ENCODE measurements at regions not wholly inside any gene's neighbourhood (a gene's known extent, or its start where the extent isn't known, plus 50 kb on each side); places are given as distances from the start of the nearest gene placed in this dataset.

DNA sequence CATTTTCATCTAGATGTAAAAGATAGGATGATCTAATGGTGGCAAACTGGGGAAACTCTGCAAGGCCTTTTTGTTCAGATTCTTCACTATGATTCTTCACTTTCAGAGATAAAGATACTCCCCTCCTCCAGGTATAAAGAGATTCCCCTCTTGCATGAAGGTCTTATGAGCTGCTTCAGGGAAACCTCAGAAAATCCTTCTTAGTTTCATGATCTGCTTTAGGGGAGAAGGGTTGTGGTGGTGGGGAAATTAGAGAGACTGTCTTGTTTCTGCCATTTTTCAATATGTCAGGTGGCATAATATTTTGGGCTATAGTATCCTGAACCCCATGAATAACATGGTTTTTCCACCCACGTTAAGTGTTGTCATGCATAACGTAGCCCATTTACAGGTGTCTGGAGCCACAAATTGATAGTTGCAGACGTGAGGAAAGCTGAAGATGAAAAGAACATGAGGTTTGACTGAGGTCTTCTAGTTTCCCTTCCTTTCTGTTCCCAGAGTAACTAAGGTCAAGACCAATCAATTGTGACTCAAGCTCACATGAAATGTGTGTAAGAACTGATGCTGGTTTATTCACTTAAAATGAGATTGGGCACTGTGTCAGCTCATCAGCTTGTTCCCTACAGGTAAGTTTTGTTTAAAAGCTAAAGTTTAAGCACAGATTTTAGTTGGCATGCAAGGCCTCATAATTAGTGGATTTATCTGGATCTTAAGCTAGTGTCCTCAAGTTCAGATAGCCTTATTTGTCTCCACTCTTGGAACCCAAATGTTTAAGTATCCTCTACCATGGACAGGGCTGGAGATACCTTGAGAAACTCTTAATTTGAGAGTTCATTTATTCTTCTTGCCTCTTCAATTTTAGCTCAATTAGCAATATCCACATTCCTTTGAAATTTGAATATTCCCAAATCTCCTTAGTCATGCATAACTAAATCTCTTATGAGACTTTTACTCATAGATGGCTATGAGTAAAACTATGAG is 304.5 kb upstream of the FANCL start:
- intact Hi-C loops (cut with micrococcal nuclease), result no loop called here

DNA sequence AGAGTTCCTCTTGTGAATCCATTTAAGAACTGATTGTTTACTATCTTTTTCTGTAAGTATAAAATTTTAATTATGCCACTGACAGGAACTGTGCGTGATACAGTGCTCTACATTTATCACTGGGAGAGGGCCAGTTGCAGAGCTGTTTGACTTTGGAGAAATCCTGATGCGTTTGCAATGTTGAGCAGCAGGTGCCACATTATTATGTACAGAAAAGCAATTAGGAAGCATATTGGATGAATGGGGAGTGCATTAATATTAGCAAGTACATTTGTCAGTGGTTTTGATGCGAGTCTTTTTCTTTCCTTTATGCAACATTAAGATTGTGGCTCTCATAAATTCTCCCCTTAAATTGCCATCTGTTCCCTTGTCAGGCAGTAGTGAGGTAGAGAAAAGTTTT is 302.3 kb upstream of the FANCL start:
- intact Hi-C loops (cut with micrococcal nuclease), result no loop called here

DNA sequence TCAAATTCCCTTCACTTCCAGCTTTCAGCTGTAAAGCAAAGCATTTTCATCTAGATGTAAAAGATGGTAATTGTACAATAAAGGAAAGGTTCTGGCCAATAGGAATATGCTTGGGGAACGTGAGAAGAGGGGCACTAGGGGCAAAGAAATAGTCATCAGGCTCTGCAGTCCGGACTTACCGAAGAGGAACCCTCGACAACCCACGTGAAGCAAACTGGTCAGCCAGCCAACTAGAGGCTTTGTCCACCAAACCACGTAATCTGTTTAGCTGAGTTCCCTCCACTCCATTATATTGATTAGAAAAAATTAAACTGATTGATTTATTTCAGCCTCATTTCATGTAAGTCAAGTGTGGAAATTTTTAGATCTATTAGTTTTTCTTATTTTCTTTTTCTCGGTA is 300.4 kb upstream of the FANCL start:
- intact Hi-C loops (cut with micrococcal nuclease), result no loop called here

DNA sequence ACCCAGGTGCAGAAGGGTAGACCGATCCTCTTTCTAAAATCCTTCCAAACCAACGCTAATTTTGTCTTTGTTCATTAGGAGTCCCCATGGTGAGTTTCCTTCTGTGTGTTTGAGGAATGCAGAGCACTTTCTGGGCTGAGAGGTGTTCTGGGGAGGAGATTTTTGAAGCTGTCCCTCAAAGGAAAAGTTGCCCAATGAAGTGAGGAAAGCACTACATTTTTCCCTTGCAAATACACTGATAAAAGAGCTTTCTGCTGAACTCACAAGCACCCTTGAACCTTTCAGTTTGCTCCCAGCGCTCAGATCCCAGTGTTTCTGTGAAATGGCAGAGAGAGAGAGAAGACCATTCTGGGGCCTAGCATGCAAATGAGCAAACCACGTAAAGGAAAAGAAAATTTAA is 299.6 kb upstream of the FANCL start:
- intact Hi-C loops (cut with micrococcal nuclease), result no loop called here

DNA sequence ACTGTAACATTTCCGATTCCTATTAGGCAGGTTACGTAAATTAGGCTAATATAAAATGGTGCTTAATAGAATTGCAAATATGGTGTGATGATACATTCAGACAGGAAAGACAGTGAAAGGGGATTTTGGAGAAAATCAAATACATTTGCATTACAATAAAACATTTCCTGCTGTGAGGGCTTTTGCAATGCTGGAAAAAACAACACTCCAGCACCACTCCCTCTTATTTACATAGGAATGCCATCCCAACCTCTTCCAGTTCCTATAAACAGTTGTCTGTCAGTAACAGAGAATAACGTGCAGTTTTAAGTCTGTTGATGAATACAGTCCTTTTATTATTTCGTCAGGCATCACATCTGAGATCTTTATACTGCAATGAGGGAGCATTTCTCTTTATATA is 298.8 kb upstream of the FANCL start:
- intact Hi-C loops (cut with micrococcal nuclease), result no loop called here

DNA sequence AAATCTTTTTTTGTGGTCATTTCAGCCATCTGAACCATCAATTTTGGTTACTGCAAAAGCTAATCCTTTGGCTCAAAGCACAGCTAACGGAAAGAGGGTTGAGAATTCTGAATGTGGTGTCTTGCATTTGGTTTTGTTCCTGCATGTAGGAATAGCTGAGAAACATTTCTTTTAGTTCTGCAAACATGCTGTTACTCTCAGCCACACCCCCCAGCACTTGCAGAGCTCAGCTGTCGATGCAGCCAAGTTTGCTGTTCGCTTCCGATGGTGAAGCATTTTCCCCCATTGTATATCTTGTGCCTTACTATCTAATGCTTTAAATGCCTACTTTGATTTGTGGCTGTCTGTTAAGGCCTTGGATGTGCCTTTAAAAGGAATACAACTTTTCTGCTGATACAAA is 294.9 kb upstream of the FANCL start:
- intact Hi-C loops (cut with micrococcal nuclease), result no loop called here

DNA sequence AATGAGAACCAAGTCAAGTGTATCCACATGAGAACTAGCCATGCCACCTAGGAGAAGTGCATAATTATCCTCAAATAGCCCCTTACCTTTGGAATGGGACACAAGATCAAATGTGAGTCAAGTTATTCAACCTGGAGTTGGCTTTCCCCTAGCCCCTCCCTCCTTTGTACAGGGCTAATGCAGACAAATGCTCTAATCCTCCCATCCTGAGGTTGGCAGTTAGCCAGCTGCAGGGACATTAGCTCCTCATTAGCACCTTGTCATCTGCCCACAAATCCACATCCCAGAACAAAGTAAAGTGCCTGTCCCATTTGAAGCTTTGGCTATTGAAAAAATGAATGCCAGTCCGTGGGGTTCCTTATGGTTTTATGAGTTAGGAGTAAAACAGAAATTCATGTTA is 294.1 kb upstream of the FANCL start:
- intact Hi-C loops (cut with micrococcal nuclease), result no loop called here

DNA sequence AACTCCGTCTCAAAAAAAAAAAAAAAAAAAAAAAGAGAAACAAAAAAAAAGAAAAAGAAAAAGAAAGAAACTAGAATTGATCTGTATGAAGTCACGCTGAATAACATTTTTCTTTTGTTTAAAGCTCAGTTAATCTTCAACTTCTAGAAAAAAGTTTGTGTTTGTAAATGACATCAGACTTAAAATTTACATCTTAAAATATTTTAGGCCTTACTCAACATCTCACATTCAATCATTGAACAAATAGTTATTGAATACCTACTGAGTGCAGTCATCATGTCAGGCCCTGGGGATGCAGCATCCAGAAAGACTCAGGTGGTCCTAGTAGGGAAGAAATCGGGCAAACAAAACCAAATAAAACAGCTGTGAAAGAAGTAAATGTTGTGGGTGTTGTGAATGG is 292.3 kb upstream of the FANCL start:
- intact Hi-C loops (cut with micrococcal nuclease), result no loop called here

DNA sequence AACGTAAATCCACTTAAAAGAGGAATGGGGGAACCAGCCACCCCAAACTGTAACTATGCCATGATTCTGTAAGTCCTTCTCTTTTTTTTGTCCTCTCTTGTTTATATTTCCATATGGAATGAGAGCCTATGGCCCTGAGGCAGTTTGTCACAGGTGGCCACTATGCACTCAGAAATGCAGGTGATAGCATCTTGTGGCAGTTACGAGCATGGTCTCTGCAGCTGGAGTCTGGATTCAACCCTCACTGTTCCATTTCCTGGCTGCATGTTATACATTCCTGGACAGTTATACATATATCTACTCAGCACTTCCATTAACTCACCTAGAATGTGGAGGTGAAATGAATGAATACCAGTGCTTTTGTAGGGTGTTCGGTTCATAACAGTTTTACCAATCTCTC is 291.5 kb upstream of the FANCL start:
- intact Hi-C loops (cut with micrococcal nuclease), result no loop called here

DNA sequence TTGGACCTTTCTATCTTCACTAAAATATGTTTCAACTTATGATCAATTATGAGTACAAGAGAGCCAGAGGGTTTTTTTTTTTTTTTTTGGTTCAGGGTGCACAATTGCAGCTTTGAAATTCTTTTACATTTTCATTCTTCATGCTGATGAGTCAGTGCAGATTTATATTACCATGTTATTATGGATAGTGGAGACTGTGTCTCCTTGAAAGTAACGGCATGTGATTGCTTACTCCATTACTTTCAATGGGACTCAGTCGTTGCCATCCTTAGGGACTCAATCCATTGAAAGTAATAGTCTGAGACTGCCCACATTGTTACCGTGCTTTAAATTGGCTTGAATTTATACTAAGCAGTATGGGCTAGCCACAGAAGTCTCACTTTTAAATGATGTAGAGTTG is 286.5 kb upstream of the FANCL start:
- intact Hi-C loops (cut with micrococcal nuclease), result no loop called here

DNA sequence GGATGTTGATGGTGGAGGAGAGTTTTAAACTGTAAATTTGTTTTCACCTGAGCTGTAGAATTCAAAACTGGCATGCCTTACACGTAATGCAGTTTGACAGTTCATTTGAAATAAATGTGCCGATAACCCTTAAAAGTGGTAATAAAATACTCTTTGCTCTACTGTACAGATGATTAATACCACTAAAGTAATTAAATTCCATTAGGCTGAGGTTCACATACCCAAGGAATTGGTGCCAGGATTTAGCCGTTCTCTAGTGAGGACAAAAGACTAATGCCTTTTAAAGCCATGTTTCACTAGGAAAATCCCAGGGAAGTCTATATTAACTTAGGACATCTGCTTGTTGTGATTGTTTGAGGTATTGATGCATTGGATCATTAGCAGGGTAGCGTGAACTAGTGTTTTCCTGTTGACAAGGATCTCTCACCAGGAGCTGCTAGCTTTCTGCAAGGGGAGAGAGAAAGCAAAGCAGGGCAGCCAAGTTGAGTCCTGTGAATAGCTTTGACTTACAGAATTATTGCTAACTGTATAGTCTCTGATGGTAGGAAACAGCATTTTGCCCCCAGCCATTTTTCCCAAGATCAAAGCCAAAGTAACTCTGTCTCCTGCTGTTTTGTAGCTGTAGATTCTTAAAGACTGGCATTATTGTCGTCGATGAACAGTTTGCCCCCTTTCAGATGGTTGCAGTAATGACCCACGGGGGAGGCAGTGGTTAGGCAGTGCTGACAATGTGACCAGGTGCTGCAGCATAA is 280.9 kb upstream of the FANCL start:
- intact Hi-C loops (cut with micrococcal nuclease), result no loop called here

DNA sequence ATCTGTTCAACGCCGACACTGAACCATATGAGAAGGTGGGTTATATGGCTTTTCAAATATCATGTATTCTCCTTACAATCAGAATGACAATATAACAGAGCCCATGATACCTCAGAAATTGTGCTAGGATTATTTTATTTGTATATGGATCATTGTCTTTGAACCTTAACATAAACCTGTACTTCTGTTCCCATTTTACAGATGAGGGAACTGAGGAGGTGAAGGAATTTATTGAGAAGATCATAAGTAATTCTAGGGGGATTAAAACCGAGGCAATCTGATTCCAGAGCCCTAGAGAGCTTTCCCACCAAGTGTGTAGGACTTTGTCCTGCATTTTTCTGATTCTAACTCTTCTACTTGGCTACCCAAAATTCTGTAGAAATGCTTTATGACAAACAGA is 279.8 kb upstream of the FANCL start:
- intact Hi-C loops (cut with micrococcal nuclease), result no loop called here

DNA sequence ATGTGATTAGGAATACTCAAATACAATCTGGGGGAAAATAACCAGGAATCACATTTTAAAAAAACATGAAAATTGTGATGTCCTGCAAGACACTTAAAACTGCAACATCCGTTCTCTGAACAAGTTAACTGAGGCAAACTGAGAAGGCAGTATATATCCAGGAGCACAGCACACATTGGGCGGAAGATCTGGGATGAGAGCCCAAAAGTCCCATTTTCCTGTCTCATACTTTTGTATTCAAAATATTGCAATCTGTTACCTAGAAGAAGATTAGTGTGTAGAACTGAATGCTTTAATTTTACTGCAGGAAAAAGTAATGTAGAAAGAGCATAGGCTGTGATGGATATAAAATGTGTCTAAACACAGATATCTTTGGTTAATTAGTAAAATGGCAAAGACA is 276.8 kb upstream of the FANCL start:
- intact Hi-C loops (cut with micrococcal nuclease), result no loop called here

DNA sequence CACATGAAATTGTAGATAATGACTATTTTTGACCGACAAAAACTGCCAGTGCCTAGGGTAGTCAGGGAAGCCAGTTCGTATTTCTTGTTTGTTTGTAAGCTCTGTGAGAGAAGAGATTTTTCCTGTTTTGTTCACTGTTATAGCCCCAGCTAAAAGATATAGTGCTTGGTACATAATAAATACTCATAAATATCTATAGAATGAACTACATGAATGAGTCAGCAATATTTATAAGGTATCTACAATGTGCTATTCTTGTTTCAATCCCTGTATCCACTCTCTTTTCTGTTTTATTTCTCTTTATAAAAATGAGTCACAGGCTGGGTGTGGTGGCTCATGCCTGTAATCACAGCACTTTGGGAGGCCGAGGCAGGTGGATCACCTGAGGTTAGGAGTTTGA is 275.6 kb upstream of the FANCL start:
- intact Hi-C loops (cut with micrococcal nuclease), result no loop called here

DNA sequence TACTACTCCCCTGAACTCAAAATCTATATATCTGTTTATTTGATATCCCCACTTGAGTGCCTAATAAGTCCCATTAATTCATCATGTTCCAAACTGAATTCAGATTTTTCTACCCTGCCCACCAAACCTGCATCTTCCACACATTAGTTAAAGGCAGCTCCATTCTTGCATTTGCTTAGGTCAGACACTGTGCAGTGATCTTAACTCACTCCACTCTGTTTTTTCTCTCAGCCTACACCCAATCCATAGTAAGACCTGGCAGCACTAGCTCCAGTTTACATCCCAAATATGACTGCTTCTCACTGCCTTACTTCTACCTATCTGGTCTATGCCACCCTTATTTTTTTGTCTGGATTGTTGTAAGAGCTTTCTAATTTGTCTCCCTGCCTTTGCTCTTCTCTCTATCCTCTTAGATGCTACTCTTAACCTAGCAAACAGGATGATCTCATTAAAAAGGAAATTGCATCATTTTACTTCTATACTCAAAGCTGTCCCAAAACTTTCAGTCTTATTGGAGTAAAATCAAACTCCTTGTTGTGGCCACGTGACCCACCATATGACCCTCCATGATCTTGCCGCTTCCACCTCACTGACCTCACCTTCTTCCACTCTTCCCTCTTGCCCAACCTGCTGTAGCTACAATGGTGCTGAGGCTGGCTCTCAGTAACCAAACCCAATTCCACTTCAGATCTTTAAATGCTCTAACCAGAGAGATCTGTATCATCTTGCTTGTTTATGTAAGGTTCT is 274.9 kb upstream of the FANCL start:
- intact Hi-C loops (cut with micrococcal nuclease), result no loop called here

DNA sequence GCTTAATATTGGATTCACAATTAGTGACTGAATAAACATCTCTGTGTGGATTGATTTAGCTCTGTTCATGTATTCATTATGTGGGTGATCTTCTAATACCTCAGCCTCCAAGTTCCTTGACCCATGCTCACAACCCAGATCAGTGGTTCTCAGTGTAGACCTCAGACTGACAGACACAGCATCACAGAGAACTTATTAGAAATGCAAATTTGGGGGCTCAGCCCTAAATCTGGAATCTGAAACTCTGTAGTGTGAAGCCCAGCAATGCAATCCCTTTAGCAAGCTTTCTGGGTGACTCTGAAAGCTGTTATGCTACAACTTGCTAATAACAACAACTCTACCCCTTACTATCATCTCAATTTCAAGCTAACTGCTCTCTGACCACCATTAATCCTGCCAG is 273.1 kb upstream of the FANCL start:
- intact Hi-C loops (cut with micrococcal nuclease), result no loop called here

DNA sequence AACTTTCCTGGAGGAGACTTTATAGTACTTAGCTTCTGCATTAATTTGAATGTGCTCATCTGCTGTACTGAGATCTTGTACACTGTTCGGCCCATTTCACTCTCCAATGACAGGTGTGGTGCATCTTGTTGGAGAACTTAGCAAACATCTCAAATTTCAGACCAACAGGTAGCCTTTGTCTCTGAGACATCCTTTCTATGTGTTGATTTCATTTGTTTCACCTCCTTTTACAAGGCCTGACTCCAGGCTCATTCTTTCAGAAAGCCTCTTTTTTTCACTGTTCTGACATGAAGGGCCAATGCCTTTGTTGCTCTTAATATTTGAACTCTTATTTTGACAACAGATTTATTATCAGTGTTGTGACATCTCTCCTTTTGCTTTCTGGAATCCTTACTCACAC is 271.8 kb upstream of the FANCL start:
- intact Hi-C loops (cut with micrococcal nuclease), result no loop called here

DNA sequence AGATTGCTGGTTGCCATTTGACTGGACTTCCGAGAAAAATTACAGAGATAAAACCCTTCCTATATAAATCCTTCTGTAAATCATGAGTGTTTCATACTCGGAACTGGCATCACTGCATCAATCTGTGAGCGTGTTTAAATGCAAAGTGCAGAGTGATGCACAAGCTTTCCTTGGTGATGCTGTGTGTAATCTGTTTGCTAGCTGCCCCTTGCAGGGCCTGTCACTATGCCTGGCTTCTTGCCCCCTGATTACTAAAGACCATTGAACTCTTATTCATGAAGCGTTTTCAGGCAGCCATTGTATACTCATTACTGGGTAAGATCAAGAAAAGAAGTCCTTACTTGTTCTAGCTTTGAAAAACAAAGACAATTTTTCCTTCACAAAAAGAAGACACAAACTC is 266.9 kb upstream of the FANCL start:
- intact Hi-C loops (cut with micrococcal nuclease), result no loop called here

DNA sequence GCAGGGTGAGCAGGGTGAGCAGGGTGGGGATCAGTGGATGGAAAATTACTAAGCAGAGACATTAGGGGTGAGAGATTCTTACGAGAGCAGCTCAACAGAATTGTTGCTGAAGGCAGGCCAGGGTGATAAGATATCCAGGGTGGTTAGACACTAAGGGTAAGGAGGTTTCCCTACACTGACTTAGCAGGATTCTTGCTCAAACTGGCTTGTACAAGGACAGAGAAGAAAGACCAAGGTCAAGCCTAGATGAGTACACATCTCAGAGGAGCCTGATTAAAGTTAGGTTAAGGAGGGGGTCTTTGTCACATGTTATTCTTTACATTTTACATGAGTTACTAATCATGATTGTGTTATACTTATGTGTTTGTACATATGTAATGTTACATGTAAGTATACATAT is 262.8 kb upstream of the FANCL start:
- intact Hi-C loops (cut with micrococcal nuclease), result no loop called here

DNA sequence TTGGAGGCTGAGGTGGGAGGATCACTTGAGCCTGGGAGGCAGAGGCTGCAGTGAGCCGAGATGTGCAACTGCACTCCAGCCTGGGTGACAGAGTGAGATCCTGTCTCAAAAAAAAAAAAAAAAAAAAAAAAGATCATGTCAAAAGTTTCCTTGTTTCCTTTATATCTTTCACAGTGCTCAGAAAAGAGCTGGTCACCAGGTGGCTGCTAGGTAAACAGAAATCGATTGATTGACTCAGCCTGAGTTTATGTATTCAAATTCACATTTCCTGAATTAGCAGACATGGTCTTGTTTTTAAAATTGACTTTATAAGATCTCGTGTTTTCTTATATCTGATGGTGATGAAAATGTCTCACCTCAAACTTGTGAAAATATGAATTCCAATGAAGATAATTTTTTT is 261.8 kb upstream of the FANCL start:
- intact Hi-C loops (cut with micrococcal nuclease), result no loop called here

DNA sequence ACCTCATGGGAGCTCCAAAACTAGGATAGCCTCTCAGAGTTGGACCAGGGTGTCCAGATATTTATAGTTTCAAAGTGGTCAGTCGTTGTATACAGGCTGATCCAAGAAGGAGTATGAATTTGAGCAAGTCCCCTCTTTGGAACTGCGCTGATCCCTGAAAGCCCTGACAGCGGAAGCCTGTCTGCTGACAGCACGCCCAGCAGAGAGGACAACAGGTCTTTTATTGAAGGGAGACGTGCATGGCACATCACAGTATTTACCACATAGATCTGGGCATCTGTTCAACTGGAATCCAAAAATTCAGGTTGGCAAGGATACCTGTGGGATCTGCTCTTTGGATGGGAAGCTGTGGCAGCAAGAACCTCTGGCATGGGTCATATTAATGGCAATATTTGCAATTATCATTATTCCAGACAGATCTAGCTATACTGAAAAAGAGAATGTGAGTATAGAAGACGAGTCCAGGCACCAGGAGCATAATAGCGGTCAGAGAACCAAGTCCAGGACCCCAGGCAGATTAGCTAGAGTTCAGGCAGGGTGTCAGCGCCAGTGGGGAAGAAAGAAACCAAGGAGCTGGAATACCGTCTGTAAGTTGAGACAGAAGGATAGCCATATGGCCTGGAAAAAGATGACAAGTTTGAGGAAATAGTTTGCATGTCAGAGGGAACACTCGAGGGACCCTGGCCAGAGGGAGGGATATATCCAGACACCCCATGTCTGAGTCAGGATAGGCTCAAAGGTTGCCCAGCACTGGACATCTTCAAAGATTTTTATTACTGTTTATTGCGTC is 260.4 kb upstream of the FANCL start:
- intact Hi-C loops (cut with micrococcal nuclease), result no loop called here
